AG04450 (cell line): ENCODE measurements at regions not wholly inside any gene's neighbourhood (a gene's known extent, or its start where the extent isn't known, plus 50 kb on each side); places are given as distances from the start of the nearest gene placed in this dataset.

Experiments
- CTCF ChIA-PET: fragments of 300-600, 350-600 bp; formaldehyde crosslinking; extraction: SDS; loops from one replicate; lab custom pipeline; 2022; ENCODE audit warnings: antibody characterized with exemption, inconsistent platforms; lab: Charles Lee
- POLR2A ChIA-PET: fragments of 350-600 bp; formaldehyde crosslinking; extraction: SDS; loops from one replicate; lab custom pipeline; 2021; ENCODE audit warnings: antibody characterized with exemption, inconsistent platforms; lab: Yijun Ruan, JAX
- DNase-seq: peaks from one replicate; pipeline ENCODE4 v3.0.0-alpha.2; 2011; ENCODE audit warnings: low read depth, low spot score
- H3K27ac ChIP-seq: one replicate; pipeline ENCODE4 v1.5.1; 2012; ENCODE audit warnings: low read depth, low read length, control low read depth
- H3K27me3 ChIP-seq: one replicate; pipeline ENCODE4 v1.6.0; 2012; ENCODE audit warnings: low read length; ENCODE audit not compliant: control insufficient read depth, insufficient read depth
- H3K4me3 ChIP-seq: 2 replicates; pipeline ENCODE4 v1.5.1; 2011; ENCODE audit warnings: mild to moderate bottlenecking, low read depth, low read length, control low read depth
- H3K9me3 ChIP-seq: 2 replicates; pipeline ENCODE4 v1.5.1; 2012; ENCODE audit warnings: low read length; ENCODE audit not compliant: control insufficient read depth, insufficient read depth
- CTCF ChIP-seq: IDR thresholded peaks from 2 replicates; pipeline ENCODE4 v1.5.1; 2011; ENCODE audit warnings: low read depth, low read length, control low read depth, inconsistent platforms

GRCh38 chr4:141290771-141291170 is 70.1 kb downstream of the ZNF330 start:
- CTCF ChIA-PET: no interaction called here

DNA sequence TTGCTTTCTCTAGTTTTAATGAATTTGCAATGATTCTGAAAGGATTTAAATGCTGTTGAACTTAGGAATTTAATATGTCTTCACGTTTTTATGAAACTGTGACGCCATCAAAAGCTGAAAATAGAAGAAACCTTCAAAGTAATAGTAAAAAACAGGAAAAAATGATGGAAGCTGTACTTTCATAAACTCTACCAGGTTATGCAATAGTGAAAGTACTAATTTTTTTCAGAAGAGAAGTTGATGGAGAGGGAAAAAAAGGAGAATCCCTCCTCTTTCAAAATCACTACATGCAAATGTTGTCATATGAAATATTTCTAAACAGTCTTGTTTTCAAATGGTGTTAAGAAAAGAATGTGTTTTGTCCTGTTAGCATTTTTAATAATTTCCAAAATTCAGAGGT is 73.6 kb downstream of the ZNF330 start:
- Histone ChIP-seq H3K27ac (no peak overlapping the region), H3K9me3 (peaks cover 2% of the 10 kb centered on the region), H3K27me3 (no peaks in the 10 kb centered on the region), H3K4me3 (no peak overlapping the region)
- no peak for TF ChIP-seq CTCF
- DNase-seq: no peak
- ChIA-PET POLR2A (no interaction called here), CTCF (interaction anchor here (2.2 kb wide), 1 partner anchor 12 kb away, joined by 10 read pairs; no protein-coding TSS in a partner anchor)

More at GRCh38 chr4:141290771-141291170, 70.1 kb downstream of the ZNF330 start:
- Histone ChIP-seq H3K27me3 (no peaks in the 10 kb centered on the region), H3K4me3 (no peak overlapping the region), H3K27ac (no peak overlapping the region), H3K9me3 (peaks cover 2% of the 10 kb centered on the region)
- POLR2A ChIA-PET: no interaction called here
- DNase-seq: no peak
- TF ChIP-seq CTCF: no peak

- no peak for DNase-seq
- no peaks in the 10 kb centered on the region for H3K9me3 ChIP-seq
- ChIA-PET POLR2A (no interaction called here), CTCF (interaction anchor here (0.5 to 1.0 kb wide), 2 partner anchors 146 to 325 kb away, joined by 3 to 4 read pairs; no protein-coding TSS in a partner anchor)
- H3K4me3 ChIP-seq: no peak overlapping the region
- no peaks in the 10 kb centered on the region for H3K27me3 ChIP-seq
- no peak for TF ChIP-seq CTCF
- no peak overlapping the region for H3K27ac ChIP-seq
Measured at GRCh38 chr4:141301216-141301615, 80.5 kb downstream of the ZNF330 start.

GRCh38 chr4:141302924-141303323 is 82.2 kb downstream of the ZNF330 start:
- no peak for TF ChIP-seq CTCF
- CTCF ChIA-PET: no interaction called here
- no peak for DNase-seq
- Histone ChIP-seq H3K9me3 (no peaks in the 10 kb centered on the region), H3K27ac (no peak overlapping the region), H3K4me3 (no peak overlapping the region), H3K27me3 (no peaks in the 10 kb centered on the region)
- POLR2A ChIA-PET: no interaction called here

- no peak for DNase-seq
- no peak overlapping the region for H3K27ac ChIP-seq
- no peaks in the 10 kb centered on the region for H3K9me3 ChIP-seq
- CTCF ChIA-PET: interaction anchor here (0.6 kb wide), 1 partner anchor 409 kb away, joined by 5 read pairs; no protein-coding TSS in a partner anchor
- TF ChIP-seq CTCF: no peak
- H3K27me3 ChIP-seq: no peaks in the 10 kb centered on the region
- POLR2A ChIA-PET: no interaction called here
- H3K4me3 ChIP-seq: no peak overlapping the region
Measured at GRCh38 chr4:141304346-141304745, 83.7 kb downstream of the ZNF330 start.
